Left lobe of liver (tissue), 2 donors: ENCODE measurements at regions not wholly inside any gene's neighbourhood (a gene's known extent, or its start where the extent isn't known, plus 50 kb on each side); places are given as distances from the start of the nearest gene placed in this dataset.
"Not testable (repeated sequence)": the region's sequence is repeated elsewhere in the genome, so short reads cannot be mapped to it uniquely, and the experiment has no call there.

Source experiments
- ATAC-seq: fragments of 200-7000 bp; cut with Tn5 transposase; one replicate; pipeline ENCODE4 v1.9.1; 2020; ENCODE audit warnings: mild to moderate bottlenecking, moderate library complexity
- DNase-seq: peaks from one replicate; pipeline ENCODE4 v3.0.0-alpha.2; 2020; ENCODE audit warnings: low spot score
- donor health status: DM: no; HTN: no; CAD: no; lungs with moderate emphysema.
- donor health status: DM: no; HTN: yes; CAD: no.

- DNase-seq (no peak), ATAC-seq (no peak)
Observed at GRCh38 chrX:124680287-124680686, 333.9 kb downstream of the SH2D1A start.

GRCh38 chrX:124690495-124690894 lies 344.1 kb downstream of the SH2D1A start:
- no peak for ATAC-seq

DNA sequence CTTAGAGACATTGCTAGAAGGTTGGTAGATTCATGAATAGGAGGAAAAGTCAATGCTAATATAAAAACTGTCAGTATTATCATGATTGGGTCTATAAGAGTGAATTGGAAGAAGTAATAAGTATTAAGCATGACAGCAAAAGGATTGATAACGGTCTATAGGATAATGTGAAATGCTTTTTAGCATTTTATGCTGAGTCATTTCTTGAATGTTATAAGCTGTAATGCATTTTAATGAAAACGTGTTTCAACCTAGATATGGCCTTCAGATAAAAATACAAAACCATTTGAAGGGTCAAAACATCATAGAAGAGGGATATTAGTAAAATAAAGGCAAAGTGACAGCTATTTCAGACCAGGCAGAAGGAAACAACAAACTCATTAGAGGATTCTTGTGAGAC lies 353.5 kb downstream of the SH2D1A start:
- DNase-seq (no peak), ATAC-seq (no peak)

More at GRCh38 chrX:124690495-124690894, 344.1 kb downstream of the SH2D1A start:
- DNase-seq = no peak

GRCh38 chrX:124717537-124717936 lies 371.2 kb downstream of the SH2D1A start:
- ATAC-seq (no peak), DNase-seq (no peak)

GRCh38 chrX:124719060-124719459 lies 372.7 kb downstream of the SH2D1A start:
- no peak for ATAC-seq
- no peak for DNase-seq

- ATAC-seq = no peak
- DNase-seq = no peak
Observed at GRCh38 chrX:124720532-124720931, 374.2 kb downstream of the SH2D1A start.

GRCh38 chrX:124725502-124725901 lies 379.1 kb downstream of the SH2D1A start:
- ATAC-seq (no peak), DNase-seq (no peak)

GRCh38 chrX:124726292-124726691 lies 379.9 kb downstream of the SH2D1A start:
- no peak for ATAC-seq
- DNase-seq = no peak

GRCh38 chrX:124726881-124727280 lies 380.5 kb downstream of the SH2D1A start:
- DNase-seq (no peak), ATAC-seq (no peak)

GRCh38 chrX:124736553-124737270 lies 390.3 kb downstream of the SH2D1A start:
- DNase-seq (no peak), ATAC-seq (no peak)

GRCh38 chrX:124737771-124738170 lies 391.4 kb downstream of the SH2D1A start:
- no peak for ATAC-seq
- no peak for DNase-seq

- no peak for DNase-seq
- ATAC-seq = no peak
Observed at GRCh38 chrX:124747295-124747694, 400.9 kb downstream of the SH2D1A start.

- ATAC-seq (no peak), DNase-seq (no peak)
Observed at GRCh38 chrX:124764354-124764753, 418.0 kb downstream of the SH2D1A start.

GRCh38 chrX:124769166-124769565 lies 422.8 kb downstream of the SH2D1A start:
- ATAC-seq (no peak), DNase-seq (no peak)

- DNase-seq (no peak), ATAC-seq (no peak)
Observed at GRCh38 chrX:124771292-124771691, 424.9 kb downstream of the SH2D1A start.

- not testable (repeated sequence) for DNase-seq, ATAC-seq
Observed at GRCh38 chrX:124788253-124788652, 441.9 kb downstream of the SH2D1A start.

DNA sequence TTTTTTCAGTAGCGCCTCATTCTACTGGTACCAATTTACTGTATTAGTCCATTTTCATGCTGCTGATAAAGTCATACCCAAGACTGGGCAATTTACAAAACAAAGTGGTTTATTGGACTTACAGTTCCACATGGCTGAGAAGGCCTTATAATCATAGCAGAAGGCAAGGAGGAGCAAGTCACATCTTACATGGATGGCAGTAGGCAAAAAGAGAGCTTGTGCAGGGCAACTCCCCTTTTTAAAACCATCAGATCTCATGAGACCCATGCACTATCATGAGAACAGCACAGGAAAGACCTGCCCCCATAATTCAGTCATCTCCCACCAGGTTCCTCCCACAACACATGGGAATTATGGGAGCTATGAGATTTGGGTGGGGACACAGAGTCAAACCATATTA lies 443.5 kb downstream of the SH2D1A start:
- ATAC-seq = not testable (repeated sequence)

GRCh38 chrX:124791492-124792095 lies 445.2 kb downstream of the SH2D1A start:
- no peak for ATAC-seq

More for the DNA sequence above, 443.5 kb downstream of the SH2D1A start:
- not testable (repeated sequence) for DNase-seq

DNA sequence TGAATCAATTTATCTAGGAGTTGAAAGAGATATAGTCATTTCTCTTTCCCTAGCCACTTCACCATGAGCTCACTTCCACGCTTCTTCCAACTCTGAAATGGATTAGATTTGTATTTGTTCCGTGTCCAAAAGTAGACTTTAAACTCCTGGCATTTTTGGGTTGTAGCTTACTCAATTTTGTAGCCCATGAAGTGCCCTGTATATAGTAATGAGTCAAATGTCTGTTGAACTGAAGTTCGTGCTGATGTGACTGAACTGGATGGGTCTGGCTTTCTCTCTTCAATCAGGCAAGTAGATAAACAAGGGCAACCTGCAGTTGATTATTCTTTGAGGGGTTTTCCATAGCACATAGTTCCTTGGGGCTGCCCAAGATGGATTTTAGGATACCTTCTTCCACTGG lies 450.6 kb downstream of the SH2D1A start:
- ATAC-seq = peak; percentile 52
- DNase-seq = no peak

More at GRCh38 chrX:124791492-124792095, 445.2 kb downstream of the SH2D1A start:
- DNase-seq = no peak

GRCh38 chrX:124804962-124805361 lies 458.6 kb downstream of the SH2D1A start:
- DNase-seq (no peak), ATAC-seq (no peak)

DNA sequence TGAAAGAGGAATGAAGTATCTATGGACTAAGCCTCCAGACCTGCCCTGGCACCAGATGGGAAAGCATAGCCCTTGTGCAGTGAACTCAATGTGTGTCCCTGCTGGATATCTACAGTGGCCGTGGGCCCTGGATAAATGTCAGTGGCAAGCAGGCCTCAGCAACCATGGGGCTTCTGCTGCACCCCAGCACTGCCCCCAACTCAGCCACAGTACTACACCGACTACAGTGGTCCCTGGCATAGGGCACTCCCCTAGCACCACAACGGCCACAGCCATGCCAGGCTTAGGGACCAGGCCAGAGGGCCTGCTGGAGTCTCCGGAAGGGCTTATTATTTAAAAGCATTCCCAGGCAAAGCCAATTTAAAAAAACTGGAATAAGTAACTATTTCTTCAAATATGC lies 459.1 kb downstream of the SH2D1A start:
- no peak for ATAC-seq
- DNase-seq = no peak

DNA sequence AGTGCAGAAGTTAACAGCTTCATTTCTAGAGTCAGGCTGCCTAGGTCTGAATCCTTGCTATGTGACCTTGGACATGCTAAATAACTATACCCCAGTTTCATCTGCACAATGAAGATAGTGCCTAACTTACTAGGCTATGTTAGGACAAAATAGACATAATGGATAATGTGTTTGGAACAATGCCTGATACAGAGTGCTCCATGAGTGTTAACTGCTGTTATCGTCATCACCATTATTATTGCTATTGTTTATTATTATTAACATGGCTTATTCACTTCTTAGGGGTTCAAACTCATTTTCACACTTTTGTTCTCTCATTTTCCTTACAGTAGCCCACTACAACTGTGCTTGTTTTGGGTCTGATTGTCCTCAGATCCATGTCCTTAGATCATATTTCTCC lies 467.7 kb downstream of the SH2D1A start:
- ATAC-seq (no peak), DNase-seq (no peak)

GRCh38 chrX:124818033-124818432 lies 471.7 kb downstream of the SH2D1A start:
- ATAC-seq (no peak), DNase-seq (no peak)
